MCF 10A (cell line): ENCODE measurements at regions not wholly inside any gene's neighbourhood (a gene's known extent, or its start where the extent isn't known, plus 50 kb on each side); places are given as distances from the start of the nearest gene placed in this dataset.

Experiments
- BruUV-seq: library from RNA; stranded (reverse); fragments of 400-500 nt; replicated peaks from 2 replicates; lab custom pipeline; 2021; lab: Mats Ljungman, UMichigan
- CTCF ChIA-PET: fragments of 300-600 bp; sonication (Branson Sonifier 250); formaldehyde crosslinking; extraction: SDS; loops from one replicate; lab custom pipeline; 2021; ENCODE audit warnings: antibody characterized with exemption, inconsistent platforms; lab: Yijun Ruan, JAX
- POLR2A ChIA-PET: fragments of 300-600, 350-650 bp; sonication (Branson Sonifier 250); formaldehyde crosslinking; extraction: SDS; loops from one replicate; lab custom pipeline; 2020; ENCODE audit warnings: antibody characterized with exemption, inconsistent platforms; lab: Yijun Ruan, JAX
- DNase-seq: peaks from one replicate; pipeline ENCODE4 v3.0.0-alpha.2; 2018; ENCODE audit not compliant: unreplicated experiment
- H3K27ac Mint-ChIP-seq: one replicate; pipeline ENCODE4 v1.8.0; 2022; ENCODE audit warnings: mild to moderate bottlenecking, low read depth, mixed read lengths; ENCODE audit not compliant: unreplicated experiment
- H3K27me3 Mint-ChIP-seq: one replicate; pipeline ENCODE4 v1.8.0; 2022; ENCODE audit warnings: mixed read lengths; ENCODE audit not compliant: insufficient read depth, unreplicated experiment
- H3K36me3 Mint-ChIP-seq: one replicate; pipeline ENCODE4 v1.8.0; 2022; ENCODE audit warnings: mild to moderate bottlenecking, moderate library complexity, mixed read lengths; ENCODE audit not compliant: insufficient read depth, unreplicated experiment
- H3K4me1 Mint-ChIP-seq: one replicate; pipeline ENCODE4 v1.8.0; 2022; ENCODE audit warnings: mixed read lengths; ENCODE audit not compliant: insufficient read depth, unreplicated experiment
- H3K4me3 Mint-ChIP-seq: one replicate; pipeline ENCODE4 v1.8.0; 2022; ENCODE audit warnings: mild to moderate bottlenecking, moderate library complexity, mixed read lengths; ENCODE audit not compliant: unreplicated experiment
- H3K9me3 Mint-ChIP-seq: one replicate; pipeline ENCODE4 v1.8.0; 2022; ENCODE audit warnings: mixed read lengths; ENCODE audit not compliant: unreplicated experiment
- CTCF ChIP-seq: fragments of 200-600 bp; IDR thresholded peaks from one replicate; pipeline ENCODE4 v1.8.0; 2022; ENCODE audit warnings: antibody characterized with exemption, mild to moderate bottlenecking; ENCODE audit not compliant: unreplicated experiment
- intact Hi-C: fragments of 100-400 bp; cut with micrococcal nuclease; formaldehyde crosslinking; loops from 2 replicates; pipeline ENCODE4 v1.14.1; 2022

- intact Hi-C loops, result no loop called here
- TF ChIP-seq CTCF, result no peak
- no peak for DNase-seq
- H3K9me3 Mint-ChIP-seq, result no peaks in the 10 kb centered on the region
- CTCF ChIA-PET, result interaction anchor here (0.6 kb wide), 1 partner anchor 8 kb away, joined by 4 read pairs; no protein-coding TSS in a partner anchor
- H3K4me1 Mint-ChIP-seq, result no peaks in the 10 kb centered on the region
- H3K27me3 Mint-ChIP-seq, result peaks cover 4% of the 10 kb centered on the region
- POLR2A ChIA-PET, result interaction anchor here (0.5 kb wide), 1 partner anchor 18 kb away, joined by 3 read pairs; no protein-coding TSS in a partner anchor
- BruUV-seq, result no TSS peak
- H3K27ac Mint-ChIP-seq, result no peak overlapping the region
- H3K4me3 Mint-ChIP-seq, result no peak overlapping the region
- H3K36me3 Mint-ChIP-seq, result no peaks in the 10 kb centered on the region
Measured at GRCh38 chr3:127366383-127366782, 78.5 kb upstream of the PRR20G start.

- intact Hi-C loops, result no loop called here
- TF ChIP-seq CTCF, result no peak
- no peaks in the 10 kb centered on the region for H3K9me3 Mint-ChIP-seq
- no peak for DNase-seq
- no peaks in the 10 kb centered on the region for H3K36me3 Mint-ChIP-seq
- BruUV-seq, result no TSS peak
- ChIA-PET CTCF (no interaction called here), POLR2A (no interaction called here)
- no peak overlapping the region for H3K27ac Mint-ChIP-seq
- no peak overlapping the region for H3K4me3 Mint-ChIP-seq
- H3K4me1 Mint-ChIP-seq, result no peaks in the 10 kb centered on the region
- H3K27me3 Mint-ChIP-seq, result no peaks in the 10 kb centered on the region
Measured at GRCh38 chr3:127365163-127365798, 77.4 kb upstream of the PRR20G start.

GRCh38 chr3:127363891-127364290 is 76.0 kb upstream of the PRR20G start:
- H3K36me3 Mint-ChIP-seq, result no peaks in the 10 kb centered on the region
- no peak overlapping the region for H3K27ac Mint-ChIP-seq
- H3K27me3 Mint-ChIP-seq, result no peaks in the 10 kb centered on the region
- no peak for TF ChIP-seq CTCF
- intact Hi-C loops, result no loop called here
- H3K4me3 Mint-ChIP-seq, result no peak overlapping the region
- BruUV-seq, result no TSS peak
- H3K4me1 Mint-ChIP-seq, result no peaks in the 10 kb centered on the region
- H3K9me3 Mint-ChIP-seq, result no peaks in the 10 kb centered on the region
- ChIA-PET POLR2A (no interaction called here), CTCF (no interaction called here)
- no peak for DNase-seq

GRCh38 chr3:127363171-127363570 is 75.3 kb upstream of the PRR20G start:
- H3K27ac Mint-ChIP-seq, result no peak overlapping the region
- no peaks in the 10 kb centered on the region for H3K36me3 Mint-ChIP-seq
- no peaks in the 10 kb centered on the region for H3K27me3 Mint-ChIP-seq
- ChIA-PET CTCF (interaction anchor here (0.6 kb wide), 1 partner anchor 108 kb away, joined by 3 read pairs; no protein-coding TSS in a partner anchor), POLR2A (no interaction called here)
- no peak overlapping the region for H3K4me3 Mint-ChIP-seq
- DNase-seq, result no peak
- H3K4me1 Mint-ChIP-seq, result no peaks in the 10 kb centered on the region
- TF ChIP-seq CTCF, result no peak
- H3K9me3 Mint-ChIP-seq, result no peaks in the 10 kb centered on the region
- no TSS peak for BruUV-seq
- intact Hi-C loops, result no loop called here
